Suppressor macrophage treated with lipopolysaccharide for 4 hours (primary cell): ENCODE measurements at regions not wholly inside any gene's neighbourhood (a gene's known extent, or its start where the extent isn't known, plus 50 kb on each side); places are given as distances from the start of the nearest gene placed in this dataset.
"Not testable (repeated sequence)": the region's sequence is repeated elsewhere in the genome, so short reads cannot be mapped to it uniquely, and the experiment has no call there.

ENCODE experiments used
- DNase-seq: peaks from one replicate; pipeline ENCODE4 v3.0.0-alpha.2; 2020

GRCh38 chr3:194189243-194189791 lies 53.4 kb downstream of the HES1 start:
- DNase-seq, result no peak

- not testable (repeated sequence) for DNase-seq
Measured at GRCh38 chr3:194191850-194192249, 55.9 kb downstream of the HES1 start.

- no peak for DNase-seq
Measured at GRCh38 chr3:194194051-194194756, 58.3 kb downstream of the HES1 start.

- no peak for DNase-seq
Measured at GRCh38 chr3:194194757-194195085, 58.8 kb downstream of the HES1 start.

DNA sequence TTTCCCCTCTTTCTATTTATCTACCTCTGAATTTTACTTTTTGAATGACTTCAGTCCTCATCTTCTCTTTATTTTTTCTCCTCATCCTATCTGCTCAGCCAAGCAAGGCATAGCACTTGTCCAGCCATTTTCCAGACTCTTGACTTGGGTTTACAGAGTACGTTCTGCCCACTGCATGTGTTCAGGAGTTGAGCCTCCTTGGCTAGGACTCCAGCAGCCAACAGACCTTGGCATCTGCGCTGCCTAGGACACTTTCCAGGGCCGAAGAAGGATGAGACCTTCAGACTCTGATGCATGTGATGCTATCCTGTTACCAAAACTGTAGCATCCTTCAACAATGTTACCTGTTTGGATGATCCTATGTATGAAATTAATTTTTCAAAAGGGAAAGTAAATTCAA lies 59.7 kb downstream of the HES1 start:
- DNase-seq, result no peak

GRCh38 chr3:194196876-194197275 lies 60.9 kb downstream of the HES1 start:
- no peak for DNase-seq

DNA sequence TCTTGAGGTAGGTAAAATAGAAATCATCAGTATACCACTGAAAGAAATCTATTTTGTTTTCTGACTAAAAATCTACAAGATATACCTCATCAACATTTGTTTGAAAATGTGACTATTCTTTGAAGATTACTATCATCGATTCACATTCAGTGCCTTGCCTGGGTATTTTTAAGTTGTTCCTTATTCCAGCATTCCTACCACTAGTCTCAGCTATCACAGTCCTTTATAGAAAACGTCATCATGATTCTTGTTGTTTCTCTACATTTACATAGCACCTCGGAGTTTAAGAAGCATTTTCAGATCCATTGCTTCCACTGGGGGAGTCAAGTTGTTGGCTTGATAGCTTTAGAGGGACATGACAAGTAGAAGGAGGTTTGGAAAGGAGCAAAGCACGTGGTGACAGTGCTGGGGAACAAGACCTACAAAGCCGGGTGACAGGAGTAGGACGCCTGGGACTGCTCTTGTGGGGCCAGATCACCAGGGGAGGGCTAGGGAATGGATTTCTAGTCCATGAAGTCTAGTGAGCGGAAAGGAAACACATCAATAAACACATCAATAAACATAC lies 61.5 kb downstream of the HES1 start:
- DNase-seq, result no peak

GRCh38 chr3:194197981-194198695 lies 62.2 kb downstream of the HES1 start:
- DNase-seq, result no peak

DNA sequence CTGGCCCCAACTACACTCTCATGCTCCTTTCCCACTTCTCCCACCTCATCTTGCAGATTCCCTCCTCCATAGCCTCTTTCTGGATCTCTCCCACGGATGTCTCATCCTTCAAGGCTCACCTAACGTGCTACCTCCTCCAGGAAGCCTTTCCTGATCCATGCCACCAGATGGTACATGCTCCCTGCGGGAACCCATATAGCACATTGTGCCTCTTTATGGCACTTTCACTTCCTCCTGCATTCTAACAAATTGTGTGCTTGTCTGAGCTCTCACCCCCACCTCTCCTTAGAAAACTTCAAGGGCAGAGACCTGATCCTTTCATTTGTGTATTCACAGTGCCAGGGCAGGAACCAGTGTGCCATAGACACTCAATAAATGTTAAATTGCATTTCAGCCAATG lies 63.0 kb downstream of the HES1 start:
- DNase-seq, result no peak

DNA sequence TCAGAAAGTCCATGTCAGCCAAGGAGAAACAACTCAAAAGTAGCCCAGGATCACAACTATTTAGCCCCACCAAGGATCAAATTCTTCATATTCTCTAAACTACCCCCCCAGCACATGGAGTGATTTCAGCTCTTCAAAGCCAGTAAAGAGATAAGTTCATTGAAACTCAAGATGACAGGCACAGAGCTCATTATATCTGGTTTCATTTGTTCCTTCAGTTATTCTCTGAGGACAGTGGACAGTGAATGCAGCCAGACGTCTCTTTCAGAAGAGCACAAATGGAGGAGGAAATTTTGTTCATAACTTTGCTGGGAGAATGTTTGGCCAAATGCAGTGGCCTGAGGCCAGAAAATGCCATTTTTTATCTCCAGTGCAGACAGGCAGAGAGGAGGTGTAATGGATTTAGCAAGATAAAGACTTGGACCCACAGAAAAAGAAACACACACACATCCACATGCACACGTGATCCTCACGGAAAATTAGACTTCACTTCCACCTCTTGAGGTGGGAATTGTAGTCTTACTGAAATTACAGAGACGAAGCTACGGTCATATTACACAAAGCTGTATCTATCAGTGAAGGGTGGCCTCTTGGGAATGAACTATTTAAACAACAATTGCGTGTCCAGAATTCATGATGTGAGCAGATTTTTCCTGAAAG lies 64.6 kb downstream of the HES1 start:
- no peak for DNase-seq

DNA sequence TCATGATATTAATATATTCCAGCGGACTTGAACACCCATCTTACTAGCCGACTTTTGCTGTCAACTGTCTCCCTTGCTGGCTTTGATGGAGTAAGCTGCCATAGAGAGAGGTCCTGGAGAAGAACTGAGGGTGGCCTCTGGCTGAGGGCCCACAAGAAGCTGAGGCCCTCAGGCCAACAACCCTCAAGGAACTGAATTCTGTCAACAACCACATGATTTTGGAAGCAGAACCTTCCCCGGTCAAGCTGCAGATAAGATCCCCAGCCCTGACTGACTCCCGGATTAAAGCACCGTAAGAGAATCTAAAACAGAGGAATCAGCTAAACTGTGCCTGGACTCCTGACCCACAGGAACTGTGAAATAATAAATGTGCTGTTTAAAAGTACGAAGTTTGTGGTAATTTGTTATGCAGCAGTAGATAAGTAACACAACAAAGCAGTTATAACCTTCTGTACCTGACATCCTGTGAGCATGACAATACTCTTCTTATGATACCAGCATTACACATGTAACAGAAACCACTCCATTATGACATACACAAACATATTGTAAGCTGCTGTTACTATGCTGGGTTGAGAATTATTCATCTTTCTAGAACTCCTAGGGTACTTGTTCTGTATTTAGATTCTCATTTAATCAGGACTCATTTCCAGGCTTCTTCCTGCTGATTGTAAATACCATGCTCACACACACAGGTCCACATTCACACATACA lies 66.2 kb downstream of the HES1 start:
- DNase-seq, result no peak

DNA sequence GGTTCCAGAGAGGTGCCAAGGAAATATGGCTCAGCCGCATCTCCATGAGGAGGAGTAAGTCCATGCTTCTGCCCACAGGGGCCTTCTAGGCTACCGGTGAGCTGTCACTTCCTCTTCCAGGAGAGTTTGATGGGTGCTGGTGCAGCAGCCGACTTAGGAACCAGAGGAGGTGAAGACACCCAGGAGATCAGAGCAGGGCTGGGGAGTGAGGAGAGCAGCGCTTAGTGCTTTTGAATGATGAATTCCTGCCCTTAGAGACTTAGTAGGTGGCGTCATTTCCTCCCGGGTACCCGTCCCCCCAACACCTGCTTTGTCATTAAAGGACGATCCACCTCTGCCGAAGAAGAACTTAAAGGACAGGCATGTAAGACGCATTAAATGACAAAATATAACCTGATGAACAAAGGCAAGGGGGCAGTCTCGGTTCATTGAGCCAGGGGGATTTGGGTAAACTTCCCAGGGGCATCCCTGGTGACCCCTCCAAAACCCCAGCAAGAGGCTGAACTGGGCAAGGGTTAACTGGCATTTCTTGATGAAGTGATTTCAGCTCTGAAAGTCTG lies 67.6 kb downstream of the HES1 start:
- DNase-seq, result no peak

GRCh38 chr3:194204042-194204987 lies 68.4 kb downstream of the HES1 start:
- no peak for DNase-seq

DNA sequence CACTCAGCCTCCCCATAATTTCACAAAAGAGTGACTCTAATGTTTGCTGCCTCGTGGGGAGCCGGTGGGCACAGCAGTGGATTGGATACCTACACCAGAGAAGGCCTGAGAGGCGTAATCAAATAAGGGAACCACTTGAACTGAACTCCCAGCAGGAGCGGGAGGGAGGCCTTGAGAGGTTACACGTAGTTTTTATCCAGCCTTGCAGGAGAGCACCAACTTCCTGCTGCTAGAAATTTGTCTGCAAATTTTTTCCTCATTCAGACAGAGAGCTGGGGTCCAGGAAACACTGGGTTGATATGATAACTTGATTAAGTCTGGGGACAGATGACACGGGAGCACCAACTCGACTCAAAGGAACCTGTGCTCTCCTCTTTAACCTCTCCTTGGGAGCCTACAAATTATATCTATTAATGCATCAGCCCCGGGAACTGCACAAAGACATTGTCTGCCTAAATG lies 69.8 kb downstream of the HES1 start:
- DNase-seq, result peak; percentile 18

DNA sequence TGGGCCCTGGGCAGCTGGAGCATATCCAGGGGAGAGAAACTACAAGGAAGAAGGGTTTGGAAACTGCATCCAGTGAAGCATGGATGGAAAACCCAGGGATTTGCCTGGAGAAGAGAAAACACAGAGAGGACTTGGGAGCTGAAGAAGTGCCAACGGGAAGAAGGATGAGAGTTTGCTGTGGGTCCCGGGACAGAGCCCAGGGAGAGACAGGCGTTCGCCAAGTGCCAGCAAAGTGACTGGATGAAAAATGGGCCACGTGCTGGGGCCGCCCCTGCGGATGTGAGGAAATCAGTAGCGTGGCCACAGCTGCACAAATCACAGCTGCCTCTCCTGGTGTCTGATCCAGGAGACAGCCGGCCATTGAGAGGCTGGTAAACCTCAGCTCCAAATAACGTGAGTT lies 70.4 kb downstream of the HES1 start:
- peak; percentile 19 for DNase-seq

DNA sequence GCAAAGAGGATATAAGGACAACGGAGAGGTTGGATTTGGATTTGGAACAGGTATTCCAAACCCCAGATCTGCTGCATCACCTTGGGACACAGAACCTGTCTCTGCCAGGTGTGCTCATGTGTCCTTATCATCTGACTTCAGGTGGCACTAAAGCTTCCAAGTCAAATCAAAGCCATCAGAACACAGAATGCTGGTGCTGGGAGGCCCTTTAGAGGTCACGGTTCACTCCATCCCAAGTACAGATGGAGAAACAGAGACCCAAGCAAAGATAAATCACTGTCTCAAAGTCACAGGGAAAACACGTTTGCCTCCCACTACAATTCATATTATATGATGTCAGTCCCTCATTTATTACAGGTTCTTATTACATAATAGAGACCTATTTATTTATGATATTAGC lies 72.8 kb downstream of the HES1 start:
- DNase-seq, result no peak

DNA sequence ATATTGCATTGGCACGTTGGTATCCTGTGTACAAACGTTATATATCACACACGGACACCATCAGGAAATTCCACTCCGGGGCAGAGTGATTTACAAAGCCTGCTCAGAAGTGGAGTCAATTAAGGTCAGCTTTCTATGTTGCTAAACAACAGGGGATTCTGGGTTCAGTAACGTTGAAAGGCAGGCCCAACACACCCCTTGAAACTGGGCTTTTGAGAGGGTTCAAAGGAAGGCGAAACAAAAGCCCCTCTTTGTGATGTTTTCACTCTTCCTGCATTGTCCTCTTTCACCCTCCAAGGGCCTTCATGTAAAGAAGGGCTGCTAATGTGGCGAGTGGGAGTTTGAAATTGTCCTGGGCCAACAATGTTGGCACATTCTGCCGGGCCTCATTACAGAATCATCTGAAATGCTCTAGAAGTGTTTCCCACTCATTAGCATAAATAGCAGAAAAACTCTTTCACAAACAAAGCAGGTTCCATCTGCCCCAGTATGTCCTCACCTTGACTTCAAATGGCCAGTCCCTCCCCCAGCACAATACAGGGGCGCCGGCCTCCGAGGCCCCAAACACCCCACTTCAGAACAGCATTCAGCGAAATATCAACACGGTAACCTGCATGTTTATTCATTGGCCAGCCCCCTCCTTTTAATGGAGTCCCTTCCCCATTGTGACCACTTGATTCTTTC lies 76.4 kb downstream of the HES1 start:
- DNase-seq, result no peak

- no peak for DNase-seq
Measured at GRCh38 chr3:194212845-194213331, 76.9 kb downstream of the HES1 start.

- DNase-seq, result no peak
Measured at GRCh38 chr3:194215392-194215791, 79.4 kb downstream of the HES1 start.

- no peak for DNase-seq
Measured at GRCh38 chr3:194218646-194219453, 82.9 kb downstream of the HES1 start.
